GM19193 (cell line): ENCODE measurements at regions not wholly inside any gene's neighbourhood (a gene's known extent, or its start where the extent isn't known, plus 50 kb on each side); places are given as distances from the start of the nearest gene placed in this dataset.

Source experiments
- POLR2A ChIP-seq: IDR thresholded peaks from 4 replicates; pipeline ENCODE4 v1.6.1; 2011; ENCODE audit not compliant: insufficient read depth, insufficient read length; ENCODE audit errors: extremely low read depth

- no peak for TF ChIP-seq POLR2A
Observed at GRCh38 chr1:101728029-101728428, 268.7 kb downstream of the OLFM3 start.

- no peak for TF ChIP-seq POLR2A
Observed at GRCh38 chr1:101730559-101730958, 266.2 kb downstream of the OLFM3 start.

- TF ChIP-seq POLR2A: no peak
Observed at GRCh38 chr1:101732261-101732660, 264.5 kb downstream of the OLFM3 start.

GRCh38 chr1:101733340-101733739, 263.4 kb downstream of the OLFM3 start:
- no peak for TF ChIP-seq POLR2A

GRCh38 chr1:101738475-101738874, 258.3 kb downstream of the OLFM3 start:
- no peak for TF ChIP-seq POLR2A

GRCh38 chr1:101739146-101739545, 257.6 kb downstream of the OLFM3 start:
- TF ChIP-seq POLR2A: no peak

- TF ChIP-seq POLR2A: no peak
Observed at GRCh38 chr1:101739826-101740330, 256.8 kb downstream of the OLFM3 start.

- no peak for TF ChIP-seq POLR2A
Observed at GRCh38 chr1:101741910-101742309, 254.8 kb downstream of the OLFM3 start.

GRCh38 chr1:101742509-101742908, 254.2 kb downstream of the OLFM3 start:
- TF ChIP-seq POLR2A: no peak

GRCh38 chr1:101745551-101746270, 251.0 kb downstream of the OLFM3 start:
- no peak for TF ChIP-seq POLR2A

GRCh38 chr1:101748077-101748476, 248.6 kb downstream of the OLFM3 start:
- TF ChIP-seq POLR2A: no peak
